GM19452 (cell line): ENCODE measurements at regions not wholly inside any gene's neighbourhood (a gene's known extent, or its start where the extent isn't known, plus 50 kb on each side); places are given as distances from the start of the nearest gene placed in this dataset.
A peak's percentile ranks its signal among the peaks of the same experiment; 100 is the strongest.

Experiments used
- ATAC-seq: cut with Tn5 transposase; IDR thresholded peaks from one replicate; pipeline ENCODE4 v1.9.1; 2021; ENCODE audit not compliant: unreplicated experiment

DNA sequence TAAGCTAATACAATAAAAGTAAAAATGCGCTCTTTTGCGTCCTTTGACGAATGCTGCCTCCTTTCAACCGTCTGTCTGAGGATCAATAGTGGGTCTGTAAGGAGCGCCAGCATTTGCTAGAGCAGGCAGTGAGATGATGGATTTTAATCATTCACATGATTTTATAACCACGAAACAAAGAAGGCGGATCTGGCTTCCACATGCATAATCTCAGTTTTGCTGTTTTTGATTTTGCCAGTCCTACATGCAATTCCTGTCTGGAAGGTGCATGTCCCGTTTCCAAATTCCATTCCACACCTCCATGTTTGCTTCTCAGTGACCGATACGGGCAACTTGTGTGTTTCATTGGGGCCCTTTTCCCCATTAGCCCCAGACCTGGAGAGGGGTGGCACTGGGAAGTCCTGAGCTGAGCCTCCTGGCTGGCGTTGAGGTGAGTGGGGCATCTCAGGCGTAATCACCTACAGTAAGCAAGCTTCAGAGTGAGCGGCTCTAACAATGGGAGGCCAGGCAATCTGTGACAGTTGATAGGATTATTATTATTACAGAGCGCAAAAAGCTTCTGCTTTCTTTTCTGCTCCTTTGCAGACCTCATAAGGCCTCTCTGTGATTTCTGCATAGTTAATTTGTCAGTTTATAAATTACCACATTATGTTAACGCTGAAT lies 405.4 kb downstream of the ZSWIM6 start:
- no peak for ATAC-seq

DNA sequence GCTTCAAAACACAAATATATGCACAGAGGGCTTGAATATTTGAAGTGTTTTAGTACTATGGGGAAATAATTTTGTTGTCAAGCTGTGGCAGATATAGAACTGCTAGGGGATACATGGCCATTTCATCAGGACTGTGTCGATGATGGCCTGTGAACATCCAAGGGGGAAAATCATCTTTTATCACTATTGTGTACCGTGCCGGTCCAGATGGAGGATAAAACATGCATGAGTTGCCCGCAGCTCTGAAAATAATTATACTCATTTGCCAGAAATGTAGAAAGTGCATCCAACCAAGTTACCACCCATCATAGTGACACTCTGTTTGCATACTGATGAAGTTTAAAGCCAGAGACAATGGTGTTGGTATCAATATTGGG lies 405.9 kb downstream of the ZSWIM6 start:
- no peak for ATAC-seq

DNA sequence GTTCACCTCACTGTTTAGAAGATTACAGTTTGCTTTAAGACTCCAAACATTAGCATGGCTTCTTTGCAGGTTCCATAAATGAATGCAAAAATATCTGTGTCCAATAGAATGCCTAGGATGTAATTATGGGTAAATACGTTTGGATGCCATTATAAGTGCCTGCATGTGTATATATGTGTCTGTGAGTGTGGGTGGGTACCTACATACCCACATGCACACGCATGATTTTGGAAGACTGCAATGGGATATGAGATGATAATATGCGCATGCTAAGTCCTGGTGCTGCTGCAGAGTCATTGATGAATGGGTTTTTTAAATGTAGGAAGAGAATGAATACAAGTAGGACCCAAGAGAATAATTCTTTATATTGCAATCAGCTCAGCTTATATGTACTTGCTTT lies 406.4 kb downstream of the ZSWIM6 start:
- no peak for ATAC-seq

DNA sequence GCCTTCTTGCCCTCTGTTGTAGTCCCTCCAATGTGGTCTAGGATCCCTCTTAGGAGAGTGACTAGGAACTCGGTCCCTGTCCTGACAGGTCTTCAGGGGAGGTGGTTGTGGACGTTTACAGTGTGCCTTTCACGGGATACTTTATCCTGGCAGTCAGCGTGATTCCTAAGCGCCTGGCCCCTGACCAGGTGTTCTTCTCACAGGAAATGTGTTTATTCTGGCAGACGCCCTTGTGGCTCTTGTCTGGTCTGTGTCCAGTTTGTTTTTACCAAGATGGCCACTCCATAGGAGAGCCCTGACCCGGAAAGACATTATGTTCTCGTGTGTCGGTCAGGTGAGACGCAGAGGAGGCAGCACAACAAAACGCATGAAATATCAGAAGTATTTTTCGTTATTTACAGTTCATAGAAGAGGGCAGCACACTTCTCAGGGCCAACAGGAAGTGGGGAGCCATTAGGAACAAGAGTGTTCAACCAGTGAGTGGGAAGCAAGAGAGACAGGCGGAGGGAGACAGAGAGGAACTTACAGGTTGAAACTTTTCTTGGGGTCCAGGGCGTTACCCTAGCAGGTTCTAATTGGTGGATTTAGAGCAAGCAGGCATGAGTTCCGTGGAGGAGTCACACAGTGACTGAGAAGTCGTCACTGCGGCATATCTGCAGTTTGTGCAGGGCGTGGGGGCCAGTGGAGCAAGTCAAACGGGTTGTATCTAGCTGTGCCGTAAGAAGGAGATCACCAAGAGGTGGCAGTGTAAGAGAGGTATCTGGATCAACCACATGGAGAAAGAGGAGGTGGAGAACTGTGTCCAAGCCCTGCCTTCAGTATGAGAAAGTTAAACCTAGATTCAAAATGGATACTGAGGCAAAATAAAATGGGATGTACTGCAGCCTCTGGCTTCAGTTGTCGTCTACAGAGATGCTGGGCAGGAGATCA lies 412.9 kb downstream of the ZSWIM6 start:
- ATAC-seq = no peak

DNA sequence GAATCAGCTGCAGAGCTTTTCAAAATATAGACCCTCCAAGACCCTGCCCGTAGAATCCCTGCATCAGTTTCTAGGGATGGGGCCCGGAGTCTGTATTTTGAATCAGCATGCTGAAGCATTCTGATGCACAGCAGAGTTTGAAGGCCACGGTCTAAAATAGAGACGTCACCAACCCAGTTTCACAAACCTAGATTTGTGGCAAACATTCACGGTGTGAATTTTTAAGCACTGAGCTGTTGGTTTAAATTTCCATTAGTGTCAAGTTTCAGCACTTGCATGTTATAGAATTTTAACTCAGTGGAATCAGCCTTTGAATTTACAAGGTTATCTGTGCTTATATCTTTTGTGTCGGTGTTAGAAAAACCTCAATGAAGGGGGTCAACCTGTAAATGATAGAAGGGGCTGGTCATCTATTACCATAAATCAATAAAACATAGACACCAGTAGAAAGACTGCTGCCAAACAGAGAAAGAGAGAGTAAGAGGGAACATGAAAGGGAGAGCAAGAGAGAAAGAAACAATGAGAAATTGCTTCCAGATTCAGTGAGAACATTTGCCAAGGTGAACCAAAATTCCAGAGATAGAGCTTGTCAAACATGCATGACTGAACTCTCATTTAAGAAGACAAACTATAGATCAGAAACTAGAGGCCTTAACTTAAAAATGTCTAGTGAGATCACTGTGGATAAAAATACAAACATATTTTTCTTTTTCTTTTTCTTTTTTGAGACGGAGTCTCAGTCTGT lies 414.9 kb downstream of the ZSWIM6 start:
- no peak for ATAC-seq

DNA sequence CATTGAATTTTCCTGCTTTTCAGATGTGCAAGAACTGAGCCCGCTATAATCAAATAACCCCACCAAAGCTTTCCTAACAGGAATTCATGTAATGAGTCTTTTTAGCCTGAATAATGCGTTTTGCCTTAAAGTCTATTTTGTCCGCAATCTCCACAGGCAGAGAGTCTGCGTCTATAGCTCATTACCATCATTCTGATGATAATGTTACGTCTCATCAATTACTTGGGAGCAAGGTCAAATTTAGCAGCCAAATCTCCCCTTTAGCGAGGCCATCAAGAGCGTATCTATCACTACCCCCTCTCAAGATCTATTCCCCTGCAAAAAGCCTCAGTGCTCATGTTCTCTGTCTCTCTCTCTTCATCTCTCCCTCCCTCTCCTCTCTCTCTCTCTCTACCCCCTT lies 416.1 kb downstream of the ZSWIM6 start:
- no peak for ATAC-seq

DNA sequence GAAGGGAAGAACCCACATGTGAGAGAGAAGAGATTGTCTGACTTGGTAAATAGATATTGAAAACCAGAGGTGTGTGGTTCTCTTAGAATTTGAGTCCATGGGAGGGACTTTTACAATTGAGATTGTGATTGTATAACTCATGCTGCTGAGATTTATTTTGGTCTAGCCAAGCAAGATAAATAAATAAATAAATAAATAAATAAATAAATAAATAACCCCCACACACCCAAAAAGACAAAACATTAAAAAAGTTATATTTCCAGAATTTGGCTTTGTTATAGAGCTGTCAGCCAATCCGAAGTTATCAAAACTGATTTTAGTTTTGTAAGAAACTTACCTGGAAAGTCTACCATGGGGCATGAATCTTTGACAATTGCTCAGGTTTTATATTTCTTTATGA lies 416.6 kb downstream of the ZSWIM6 start:
- ATAC-seq = no peak

DNA sequence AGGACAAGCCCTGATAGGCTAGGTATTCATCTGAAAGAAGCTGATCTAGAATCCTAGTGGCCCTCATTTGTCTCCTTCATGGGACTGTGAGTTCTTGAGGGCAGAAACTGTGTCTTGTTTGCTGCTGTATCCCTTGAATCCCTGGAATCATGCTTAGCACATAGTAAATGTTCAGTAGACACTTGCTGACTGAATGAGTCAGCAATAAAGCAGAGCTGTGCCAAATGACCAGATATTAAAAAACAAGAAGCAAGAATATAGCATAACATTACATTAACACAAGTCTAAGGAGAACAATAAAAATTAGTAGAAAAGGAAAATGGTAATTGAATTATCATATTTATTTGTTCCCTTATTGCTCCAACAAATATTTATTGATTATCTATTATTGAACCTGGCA lies 420.5 kb downstream of the ZSWIM6 start:
- no peak for ATAC-seq

DNA sequence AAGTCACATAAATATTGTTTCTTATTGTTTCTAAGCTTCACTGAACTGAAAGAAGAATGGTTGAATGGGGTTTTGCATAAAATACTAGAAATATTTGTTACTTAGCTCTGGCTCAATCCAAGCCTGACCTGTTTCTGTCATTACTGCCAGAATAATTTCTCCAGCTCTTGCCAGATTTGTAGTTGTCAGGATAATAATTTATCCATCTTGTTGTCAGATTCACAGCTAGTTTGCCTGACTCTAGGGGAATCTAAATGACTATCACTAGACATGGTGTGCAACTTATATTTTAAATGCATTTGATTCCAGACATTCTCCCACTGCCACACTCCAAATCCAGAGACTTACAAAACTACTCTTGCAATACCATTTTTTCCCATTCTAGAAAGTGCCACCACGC lies 422.7 kb downstream of the ZSWIM6 start:
- ATAC-seq = no peak

DNA sequence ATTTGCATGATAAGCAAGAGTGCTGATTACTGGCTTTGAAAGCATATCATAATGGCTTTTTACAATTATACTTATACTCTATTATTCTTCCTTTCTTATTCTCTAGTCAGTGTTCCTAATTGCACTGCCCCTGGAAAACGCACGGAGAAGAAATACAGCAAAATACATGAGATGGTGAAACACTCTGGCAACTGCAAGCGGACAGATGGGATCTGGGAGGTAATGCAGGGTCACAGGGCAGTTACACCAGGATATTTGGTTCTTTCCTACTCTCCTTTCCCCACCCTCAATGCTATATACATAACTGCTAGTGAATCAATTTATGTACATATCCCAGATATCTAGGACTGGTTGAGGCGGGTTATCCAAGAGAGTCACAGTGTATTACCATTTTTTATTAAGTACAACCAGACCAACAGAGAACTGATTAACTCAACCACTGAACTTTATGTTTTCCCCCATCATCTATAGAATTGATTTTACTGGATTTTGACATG lies 423.7 kb downstream of the ZSWIM6 start:
- no peak for ATAC-seq

DNA sequence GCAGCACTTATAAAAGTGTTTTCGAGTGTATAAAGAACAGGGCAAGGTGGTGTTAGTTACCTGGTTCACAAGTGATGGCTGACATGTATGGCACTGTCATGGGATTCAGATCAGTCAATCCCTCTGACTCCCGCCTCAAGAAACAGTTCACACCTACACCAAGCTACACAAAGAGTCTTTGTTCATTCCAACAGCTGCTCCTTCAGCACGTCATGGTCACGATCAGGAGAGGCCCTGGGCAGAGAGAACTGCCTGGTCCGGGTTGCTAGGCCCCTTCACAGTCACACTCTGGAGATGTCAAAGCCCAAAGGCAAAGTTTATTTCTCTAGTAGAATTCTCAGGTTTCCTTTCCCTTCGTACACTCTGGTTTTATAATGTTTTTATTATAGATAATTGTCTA lies 426.7 kb downstream of the ZSWIM6 start:
- no peak for ATAC-seq

DNA sequence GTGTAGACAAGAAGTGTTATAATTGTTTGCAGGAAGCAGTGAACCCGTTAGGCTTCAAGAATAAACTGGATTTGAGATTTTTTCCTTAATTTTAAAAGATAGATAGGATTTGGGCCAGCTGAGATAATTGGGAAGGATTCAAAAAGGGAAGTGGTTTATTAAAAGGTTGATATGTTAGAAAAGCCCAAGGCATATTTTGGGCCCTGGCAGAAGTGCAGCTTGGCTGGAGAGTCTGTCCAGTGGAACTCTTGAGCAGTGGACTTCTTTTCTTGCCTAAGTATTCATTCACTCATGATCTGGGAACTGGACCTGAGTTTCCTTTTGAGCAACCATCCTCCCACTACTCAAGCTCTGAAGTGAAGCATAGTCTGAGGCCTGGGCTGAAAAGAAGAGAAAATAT lies 433.4 kb downstream of the ZSWIM6 start:
- no peak for ATAC-seq

DNA sequence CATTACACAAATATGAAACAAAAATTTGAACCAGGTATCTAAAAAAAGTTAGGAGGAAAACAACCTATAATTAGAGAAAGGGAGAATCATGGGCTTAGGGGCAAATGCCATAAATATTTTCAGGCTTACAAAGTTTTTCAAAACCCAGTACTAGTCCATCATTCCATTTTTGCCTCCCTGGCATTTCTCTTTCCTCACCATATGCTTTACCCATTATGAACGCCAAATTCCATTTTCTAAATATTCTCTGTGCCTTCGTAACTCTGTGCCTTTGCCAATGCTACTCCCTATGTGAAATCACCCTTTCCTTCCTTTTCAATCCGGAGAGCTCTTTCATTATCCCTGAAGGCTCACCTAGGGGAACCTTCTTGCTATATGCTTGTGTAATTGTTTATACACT lies 434.1 kb downstream of the ZSWIM6 start:
- ATAC-seq = no peak

DNA sequence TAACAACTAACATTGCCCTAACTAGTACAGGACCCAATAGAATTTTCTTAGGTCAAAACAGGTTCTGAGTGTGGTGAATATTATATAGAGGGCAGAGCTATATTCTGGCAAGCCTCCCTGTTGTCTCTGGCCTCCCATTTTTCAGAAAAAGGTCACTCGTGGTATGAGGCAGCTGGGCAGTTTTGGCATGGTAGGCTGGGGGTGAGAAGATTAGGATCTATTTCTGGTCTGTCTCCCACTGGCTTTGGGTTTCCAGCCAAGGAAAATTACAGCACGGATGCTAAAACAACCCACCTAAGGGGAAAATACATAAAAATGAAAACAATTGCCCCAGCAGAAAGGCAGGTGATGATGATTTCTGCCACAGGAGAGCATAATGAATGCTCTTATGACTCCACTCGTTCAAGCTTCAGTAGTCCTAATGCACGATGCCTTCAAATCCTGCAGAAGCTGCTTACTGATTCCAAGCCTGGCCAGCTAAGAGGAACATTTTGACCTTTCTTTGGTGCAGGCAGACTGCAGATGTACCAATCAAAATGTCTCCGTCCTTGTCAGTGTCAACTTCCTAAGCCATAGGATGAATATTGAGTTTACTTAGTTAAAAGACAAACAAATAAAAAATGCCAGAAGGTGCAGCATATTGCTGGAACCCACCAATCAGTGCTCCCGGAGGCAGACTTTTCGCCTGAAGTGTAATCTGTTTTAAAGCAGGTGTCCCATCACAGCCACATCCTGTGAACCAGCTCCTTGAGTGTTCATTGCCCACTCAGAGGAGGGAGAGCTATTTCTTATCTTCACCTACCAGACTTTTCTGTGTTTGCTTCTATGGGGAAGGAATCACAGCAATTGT lies 435.4 kb downstream of the ZSWIM6 start:
- ATAC-seq = no peak

DNA sequence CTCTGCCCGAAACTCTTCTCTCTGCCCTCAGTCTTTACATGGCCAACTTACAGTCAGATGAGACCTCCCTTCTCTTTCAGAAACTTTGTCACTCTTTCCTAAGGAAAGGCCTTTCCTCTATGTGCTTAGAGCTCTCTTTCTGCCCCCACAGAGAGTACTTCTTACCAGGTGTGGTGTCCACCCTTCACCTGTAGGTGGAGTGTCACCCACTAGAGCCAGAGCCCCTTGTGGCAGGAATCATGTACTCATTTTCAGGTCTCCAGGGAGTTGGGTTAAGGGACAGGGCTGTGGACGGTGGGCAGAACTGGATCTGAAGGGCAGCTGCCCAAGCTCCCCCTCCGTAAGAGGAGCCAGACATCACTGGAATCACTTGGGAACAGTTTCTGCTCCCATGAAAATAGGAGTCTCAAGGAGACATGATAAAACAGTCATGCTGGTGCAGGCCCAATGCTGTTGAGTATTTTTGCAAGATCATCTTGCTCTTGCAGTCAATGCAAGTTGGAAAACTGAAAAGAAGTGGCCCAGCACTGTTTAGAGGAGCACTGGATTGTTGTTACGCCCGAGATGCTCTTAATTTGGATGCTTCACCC lies 436.7 kb downstream of the ZSWIM6 start:
- ATAC-seq = peak; percentile 86

DNA sequence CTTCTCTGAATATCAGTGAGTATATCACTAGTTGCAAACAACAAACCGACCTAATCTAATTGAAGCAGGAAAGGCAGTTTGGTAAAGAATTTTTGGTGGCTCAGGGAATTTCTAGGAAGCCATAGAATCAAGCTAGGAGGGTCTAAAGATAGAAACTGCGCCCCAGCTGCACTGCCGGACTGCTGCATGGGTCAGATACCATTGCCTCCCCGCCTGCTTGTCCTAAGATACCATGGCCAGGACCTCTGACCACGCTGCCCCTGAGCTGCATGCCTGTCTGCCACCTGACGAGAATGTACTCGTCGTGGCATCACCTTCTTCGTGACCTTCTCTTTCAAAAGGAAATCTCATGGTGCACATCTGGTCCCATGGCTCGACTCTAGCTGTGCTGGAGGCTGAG lies 439.0 kb downstream of the ZSWIM6 start:
- ATAC-seq = no peak

DNA sequence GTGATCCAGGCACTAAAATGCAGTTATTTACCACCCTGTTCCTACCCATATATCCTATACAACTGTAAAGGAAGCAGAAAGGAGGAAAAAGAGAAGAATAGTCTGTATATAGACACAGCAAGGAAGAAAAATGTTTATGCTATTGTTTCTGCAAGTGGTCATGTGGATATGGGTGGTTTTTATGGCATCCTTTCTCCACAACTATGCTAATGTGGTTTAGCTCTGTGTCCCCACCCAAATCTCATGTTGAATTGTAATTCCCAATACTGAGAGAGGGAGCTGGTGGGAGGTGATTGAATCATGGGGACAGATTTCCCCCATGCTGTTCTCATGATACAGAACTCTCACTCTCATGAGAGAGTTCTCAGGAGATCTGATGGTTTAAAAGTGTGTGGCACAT lies 439.8 kb downstream of the ZSWIM6 start:
- no peak for ATAC-seq

DNA sequence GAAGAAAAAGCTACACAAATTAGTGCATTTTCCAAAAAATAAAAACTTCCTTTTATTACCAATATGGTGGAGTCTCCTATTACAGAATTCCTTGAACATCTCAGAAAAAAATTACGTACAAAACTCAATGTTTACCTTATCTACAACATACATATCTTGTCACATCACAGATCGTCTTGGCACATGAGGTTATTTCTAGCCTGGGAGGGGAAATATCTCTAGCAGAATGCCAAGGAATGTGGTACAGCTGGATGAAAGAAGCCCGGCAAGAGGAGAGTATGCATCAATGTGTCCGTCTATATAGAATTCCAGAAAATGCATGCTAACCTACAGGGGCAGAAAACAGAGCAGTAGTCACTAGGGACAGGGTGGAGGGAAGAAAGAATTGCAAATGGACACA lies 443.8 kb downstream of the ZSWIM6 start:
- ATAC-seq = no peak

DNA sequence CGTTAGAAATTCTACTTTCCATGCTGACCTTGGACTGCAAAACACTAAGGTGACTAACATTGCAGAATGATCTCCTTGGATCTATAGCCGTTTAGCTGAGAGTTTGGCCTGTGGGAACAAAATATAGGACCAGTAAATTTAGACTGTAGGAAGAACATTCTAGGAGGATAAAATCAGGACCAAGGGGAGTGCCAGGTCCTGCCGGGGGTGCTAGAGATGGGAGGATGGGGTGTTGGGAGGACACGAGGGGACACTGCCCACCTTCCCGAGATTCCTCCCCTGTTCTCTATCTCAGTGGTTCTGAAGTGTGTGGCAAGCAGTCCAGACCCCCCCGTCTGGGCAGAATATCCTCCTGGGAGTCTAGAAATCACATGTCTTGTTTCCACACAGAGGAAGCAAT lies 445.2 kb downstream of the ZSWIM6 start:
- ATAC-seq = no peak

DNA sequence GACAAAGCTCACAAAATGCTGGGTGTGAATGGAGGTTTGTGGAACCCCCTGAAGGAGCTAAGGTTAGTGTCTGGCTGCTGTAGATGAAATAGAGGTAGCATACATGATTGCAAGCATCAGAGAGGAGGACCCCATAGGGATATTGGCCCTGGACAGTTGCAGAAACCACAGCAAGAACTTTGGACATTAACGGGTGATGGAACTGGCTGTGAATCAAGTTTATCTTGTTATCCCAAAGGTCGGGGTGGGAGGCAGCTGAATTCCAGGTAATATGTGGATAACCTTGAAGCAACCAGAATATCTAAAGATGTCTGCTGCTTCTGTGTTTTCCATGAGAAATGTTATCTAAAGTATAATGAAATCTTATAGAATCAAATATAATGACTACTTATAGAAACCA lies 447.7 kb downstream of the ZSWIM6 start:
- no peak for ATAC-seq
